Mucosa of descending colon (tissue), 3 donors: ENCODE measurements at regions not wholly inside any gene's neighbourhood (a gene's known extent, or its start where the extent isn't known, plus 50 kb on each side); places are given as distances from the start of the nearest gene placed in this dataset.

Experiments used
- ATAC-seq: fragments of 200-7000 bp; cut with Tn5 transposase; one replicate; pipeline ENCODE4 v1.9.1; 2020; ENCODE audit warnings: mild to moderate bottlenecking, moderate library complexity
- DNase-seq, 3 donors: peaks; one replicate each; pipeline ENCODE4 v3.0.0-alpha.2; 2020
- H3K36me3 ChIP-seq: fragments of 200-600 bp; one replicate; pipeline ENCODE4 v1.8.0; 2021; ENCODE audit warnings: low read depth, mild to moderate bottlenecking
- H3K4me1 ChIP-seq: fragments of 200-600 bp; one replicate; pipeline ENCODE4 v1.8.0; 2021; ENCODE audit warnings: low read depth, mild to moderate bottlenecking
- H3K4me3 ChIP-seq: fragments of 200-600 bp; one replicate; pipeline ENCODE4 v1.8.0; 2021; ENCODE audit warnings: mild to moderate bottlenecking
- H3K9me3 ChIP-seq: fragments of 200-600 bp; one replicate; pipeline ENCODE4 v1.8.0; 2021; ENCODE audit warnings: mild to moderate bottlenecking
- CTCF ChIP-seq: fragments of 200-600 bp; IDR thresholded peaks from one replicate; pipeline ENCODE4 v1.8.0; 2022; ENCODE audit warnings: antibody characterized with exemption, mild to moderate bottlenecking
- intact Hi-C, 2 donors: fragments of 100-400 bp; cut with DNase I in 1 of 2; cut with micrococcal nuclease in 1 of 2; formaldehyde crosslinking; loops; one replicate each; pipeline versions ENCODE4 v1.11.0 to v1.11.1; 2022; cut with DNase I, micrococcal nuclease
- donor health status: DM: no; HTN: no; CAD: no; lungs with moderate emphysema.
- donor health status: DM: no; HTN: no; CAD: no.
- donor health status: DM: no; HTN: yes; CAD: no.

GRCh38 chr3:102053375-102053989 lies 204.2 kb downstream of the NFKBIZ start:
- peaks cover 3% of the 10 kb centered on the region for H3K9me3 ChIP-seq
- ATAC-seq, result no peak
- no peak for TF ChIP-seq CTCF
- no peaks in the 10 kb centered on the region for H3K36me3 ChIP-seq
- intact Hi-C loops, result no loop called here
- no peak for DNase-seq
- no peak overlapping the region for H3K4me3 ChIP-seq
- H3K4me1 ChIP-seq, result no peaks in the 10 kb centered on the region

GRCh38 chr3:102054543-102055080 lies 205.3 kb downstream of the NFKBIZ start:
- no peaks in the 10 kb centered on the region for H3K36me3 ChIP-seq
- ATAC-seq (no peak), DNase-seq (no peak)
- H3K9me3 ChIP-seq, result no peaks in the 10 kb centered on the region
- TF ChIP-seq CTCF, result no peak
- H3K4me1 ChIP-seq, result no peaks in the 10 kb centered on the region
- intact Hi-C loops, result no loop called here
- no peak overlapping the region for H3K4me3 ChIP-seq

- H3K4me3 ChIP-seq, result no peak overlapping the region
- TF ChIP-seq CTCF, result no peak
- intact Hi-C loops, result no loop called here
- peaks cover 3% of the 10 kb centered on the region for H3K4me1 ChIP-seq
- DNase-seq (no peak), ATAC-seq (peak; percentile 81)
- no peaks in the 10 kb centered on the region for H3K36me3 ChIP-seq
- H3K9me3 ChIP-seq, result no peaks in the 10 kb centered on the region
These were observed 208.6 kb downstream of the NFKBIZ start for GRCh38 chr3:102057781-102058421.

GRCh38 chr3:102059145-102059943 lies 210.0 kb downstream of the NFKBIZ start:
- Histone ChIP-seq H3K9me3 (no peaks in the 10 kb centered on the region), H3K4me1 (peaks cover 3% of the 10 kb centered on the region), H3K36me3 (no peaks in the 10 kb centered on the region), H3K4me3 (no peak overlapping the region)
- intact Hi-C loops, result no loop called here
- TF ChIP-seq CTCF, result no peak
- ATAC-seq (peak; percentile 35), DNase-seq (peak in 1 of 3 donors; percentile 56)

GRCh38 chr3:102060814-102061213 lies 211.5 kb downstream of the NFKBIZ start:
- ATAC-seq, result peak; percentile 71

More at GRCh38 chr3:102060814-102061213, 211.5 kb downstream of the NFKBIZ start:
- no peaks in the 10 kb centered on the region for H3K9me3 ChIP-seq
- no peaks in the 10 kb centered on the region for H3K36me3 ChIP-seq
- DNase-seq, result no peak
- no peak overlapping the region for H3K4me3 ChIP-seq
- intact Hi-C loops, result no loop called here
- H3K4me1 ChIP-seq, result peaks cover 3% of the 10 kb centered on the region
- TF ChIP-seq CTCF, result no peak
